RWPE1 (cell line): ENCODE measurements at regions not wholly inside any gene's neighbourhood (a gene's known extent, or its start where the extent isn't known, plus 50 kb on each side); places are given as distances from the start of the nearest gene placed in this dataset.

Experiments
- CTCF ChIA-PET: fragments of 350-600 bp; sonication (Branson Sonifier 250); formaldehyde crosslinking; extraction: SDS; loops from one replicate; lab custom pipeline; 2021; lab: Yijun Ruan, JAX
- POLR2A ChIA-PET: fragments of 400-600 bp; formaldehyde crosslinking; extraction: SDS; loops from one replicate; lab custom pipeline; 2020; ENCODE audit warnings: antibody characterized with exemption; ENCODE audit not compliant: low non-redundant PET; lab: Yijun Ruan, JAX
- DNase-seq: peaks from one replicate; pipeline ENCODE4 v3.0.0; 2012; ENCODE audit warnings: low spot score
- H3K27ac ChIP-seq: fragments of 450-650 bp; 2 replicates; pipeline ENCODE4 v1.5.1; 2017
- TF ChIP-seq, protein P1 (sequence below): fragments of 450-650 bp; conservative IDR thresholded peaks from 2 replicates; pipeline ENCODE4 v1.5.1; 2017; ENCODE audit warnings: low read depth, mild to moderate bottlenecking

DNA sequence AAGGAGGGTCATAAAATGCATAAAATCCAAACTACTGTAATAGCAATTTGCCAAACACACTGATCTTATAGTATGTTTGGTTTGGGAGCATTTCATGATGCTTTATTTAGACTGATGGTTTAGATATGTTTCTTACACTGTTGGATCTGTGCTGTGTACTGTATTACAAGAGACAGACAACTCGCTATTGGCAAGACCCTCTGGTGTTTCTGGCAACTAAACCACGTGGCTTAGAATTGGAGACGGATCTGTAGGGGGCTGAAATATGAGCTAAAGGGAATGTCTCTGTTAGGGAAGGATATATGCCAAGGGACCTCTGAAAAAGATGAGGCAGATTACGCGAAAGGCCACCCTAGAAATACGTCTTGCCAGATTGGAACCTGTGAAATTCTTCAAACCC is 208.7 kb downstream of the BARX2 start:
- ChIA-PET CTCF (no interaction called here), POLR2A (no interaction called here)
- DNase-seq, result no peak
- no peak overlapping the region for H3K27ac ChIP-seq
- TF ChIP-seq, protein P1, sequence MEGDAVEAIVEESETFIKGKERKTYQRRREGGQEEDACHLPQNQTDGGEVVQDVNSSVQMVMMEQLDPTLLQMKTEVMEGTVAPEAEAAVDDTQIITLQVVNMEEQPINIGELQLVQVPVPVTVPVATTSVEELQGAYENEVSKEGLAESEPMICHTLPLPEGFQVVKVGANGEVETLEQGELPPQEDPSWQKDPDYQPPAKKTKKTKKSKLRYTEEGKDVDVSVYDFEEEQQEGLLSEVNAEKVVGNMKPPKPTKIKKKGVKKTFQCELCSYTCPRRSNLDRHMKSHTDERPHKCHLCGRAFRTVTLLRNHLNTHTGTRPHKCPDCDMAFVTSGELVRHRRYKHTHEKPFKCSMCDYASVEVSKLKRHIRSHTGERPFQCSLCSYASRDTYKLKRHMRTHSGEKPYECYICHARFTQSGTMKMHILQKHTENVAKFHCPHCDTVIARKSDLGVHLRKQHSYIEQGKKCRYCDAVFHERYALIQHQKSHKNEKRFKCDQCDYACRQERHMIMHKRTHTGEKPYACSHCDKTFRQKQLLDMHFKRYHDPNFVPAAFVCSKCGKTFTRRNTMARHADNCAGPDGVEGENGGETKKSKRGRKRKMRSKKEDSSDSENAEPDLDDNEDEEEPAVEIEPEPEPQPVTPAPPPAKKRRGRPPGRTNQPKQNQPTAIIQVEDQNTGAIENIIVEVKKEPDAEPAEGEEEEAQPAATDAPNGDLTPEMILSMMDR, result no peak

DNA sequence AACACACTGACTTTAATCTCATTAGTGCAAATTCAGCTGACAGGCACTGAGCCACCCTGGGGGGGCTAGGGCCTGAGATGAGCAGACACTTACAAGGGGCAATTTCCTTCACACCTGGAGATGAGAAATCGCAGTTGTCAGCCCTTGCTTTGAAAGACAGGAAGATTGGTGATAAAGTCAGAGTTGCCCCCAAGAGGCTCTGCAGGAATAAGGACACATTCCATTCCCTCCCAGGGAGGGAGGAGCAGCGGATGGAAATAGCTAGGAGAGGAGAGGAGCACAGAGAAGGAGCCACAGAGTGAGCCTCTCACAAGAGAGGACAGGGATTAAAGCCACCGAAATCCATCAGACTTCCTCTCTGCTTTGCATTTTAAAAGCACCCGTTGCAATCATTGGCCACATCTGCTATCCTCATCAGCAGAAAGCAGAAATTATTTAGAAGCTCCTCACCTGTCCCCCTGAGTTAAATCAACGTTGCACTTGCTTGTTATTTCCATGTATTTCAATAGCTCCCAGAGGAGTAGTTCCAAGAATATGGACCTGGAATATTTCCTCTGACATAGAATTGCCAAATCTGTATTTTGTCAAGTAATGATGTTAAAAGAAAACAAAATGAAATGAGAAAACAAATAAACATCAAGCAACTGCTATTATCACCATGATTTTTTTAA is 213.7 kb downstream of the BARX2 start:
- ChIA-PET POLR2A (no interaction called here), CTCF (no interaction called here)
- H3K27ac ChIP-seq, result no peak overlapping the region
- TF ChIP-seq, protein P1, result no peak
- DNase-seq, result no peak

DNA sequence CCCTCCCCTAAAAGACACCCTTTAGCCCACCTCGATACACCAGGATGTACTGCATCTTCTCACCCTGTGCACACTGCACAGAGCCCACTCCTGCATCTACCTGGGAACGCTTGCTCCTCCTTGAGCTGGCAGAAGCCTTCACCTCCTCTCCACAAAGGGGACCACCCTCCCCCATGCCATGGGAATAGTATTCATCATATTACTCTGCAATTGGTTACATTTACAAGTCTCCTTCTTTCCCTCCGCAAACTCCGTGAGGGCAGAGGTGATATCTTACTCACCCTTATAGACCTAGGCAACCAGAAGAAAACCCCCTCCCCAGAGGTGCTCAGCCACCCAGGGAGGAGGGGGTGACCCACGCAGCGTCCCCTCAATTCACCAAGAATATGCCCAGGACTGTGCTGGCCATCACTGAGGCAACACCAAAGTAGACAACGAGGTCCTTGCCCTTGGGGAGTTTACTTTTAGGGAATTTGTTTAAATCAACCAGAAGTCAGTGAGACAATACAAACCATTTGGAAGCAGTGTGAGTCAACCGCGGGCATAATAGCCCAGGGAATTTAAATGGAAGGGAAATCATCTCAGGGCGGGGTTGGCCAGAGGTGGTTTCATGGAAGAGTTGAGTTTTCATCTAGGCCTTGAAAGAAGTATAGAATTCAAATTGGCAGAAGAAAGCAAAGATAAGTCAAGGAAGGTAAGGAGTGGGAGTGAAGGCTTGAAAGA is 214.5 kb downstream of the BARX2 start:
- H3K27ac ChIP-seq, result no peak overlapping the region
- TF ChIP-seq, protein P1, result no peak
- CTCF ChIA-PET, result interaction anchor here (0.5 kb wide), 1 partner anchor 66 kb away, joined by 5 read pairs; no protein-coding TSS in a partner anchor
- peak; percentile 28 for DNase-seq
- POLR2A ChIA-PET, result no interaction called here

DNA sequence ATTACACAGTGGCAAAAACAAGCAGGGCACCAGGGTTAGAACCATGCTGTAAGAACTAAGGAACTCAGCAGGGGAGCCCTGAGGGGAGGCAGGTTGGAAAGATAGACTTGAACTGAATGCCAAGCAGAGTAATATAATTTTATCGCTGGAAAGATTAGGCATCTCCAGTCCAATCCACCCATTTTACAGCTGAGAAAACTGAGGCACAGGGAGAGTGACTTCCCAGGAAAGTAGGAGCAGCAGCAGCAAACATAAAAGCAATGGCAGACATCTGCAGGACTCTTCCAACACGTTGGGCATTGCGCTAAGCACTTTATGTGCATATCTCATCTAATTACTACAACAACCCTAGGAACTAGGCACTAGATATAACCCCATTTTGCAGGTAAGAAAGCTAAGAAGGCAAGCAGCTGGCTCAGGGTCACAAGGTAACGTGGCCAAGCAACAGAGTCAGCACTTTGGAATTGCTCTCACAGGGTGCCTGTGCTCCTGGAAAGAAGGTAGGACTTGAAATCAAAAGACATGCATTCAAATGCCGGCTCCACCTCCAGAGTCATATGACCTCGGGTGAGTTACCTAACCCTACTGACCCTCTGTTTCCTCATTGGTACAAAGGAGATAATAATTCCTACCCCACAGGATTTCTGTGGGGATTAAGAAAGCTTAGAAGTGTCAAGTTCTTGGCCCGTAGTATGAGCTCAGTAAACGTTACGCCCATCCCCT is 215.3 kb downstream of the BARX2 start:
- ChIA-PET CTCF (no interaction called here), POLR2A (interaction anchor here (0.5 kb wide), 1 partner anchor 21 kb away, joined by 5 read pairs; no protein-coding TSS in a partner anchor)
- DNase-seq, result no peak
- H3K27ac ChIP-seq, result no peak overlapping the region
- TF ChIP-seq, protein P1, result no peak

DNA sequence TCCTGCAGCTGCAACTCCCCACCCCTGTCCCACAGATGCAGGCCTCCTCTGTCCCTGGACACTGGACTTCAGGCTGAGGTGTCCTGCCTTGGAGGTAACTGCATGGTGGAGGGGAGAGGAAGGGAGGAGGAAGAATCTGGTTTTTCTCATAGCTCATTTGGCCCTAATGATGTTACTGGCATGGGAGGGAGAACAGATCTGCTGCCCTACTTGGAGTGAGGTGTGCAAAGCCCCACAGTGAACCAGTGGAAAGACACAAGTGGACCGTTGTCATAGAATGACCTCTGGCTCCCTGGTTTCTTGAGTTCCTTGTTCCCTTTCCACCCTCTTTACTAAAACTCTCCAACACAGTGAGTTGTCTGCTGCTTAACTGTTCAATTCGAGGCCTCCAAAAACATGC is 215.9 kb downstream of the BARX2 start:
- ChIA-PET CTCF (no interaction called here), POLR2A (interaction anchor here (0.5 kb wide), 1 partner anchor 21 kb away, joined by 5 read pairs; no protein-coding TSS in a partner anchor)
- DNase-seq, result no peak
- TF ChIP-seq, protein P1, result no peak
- no peak overlapping the region for H3K27ac ChIP-seq

DNA sequence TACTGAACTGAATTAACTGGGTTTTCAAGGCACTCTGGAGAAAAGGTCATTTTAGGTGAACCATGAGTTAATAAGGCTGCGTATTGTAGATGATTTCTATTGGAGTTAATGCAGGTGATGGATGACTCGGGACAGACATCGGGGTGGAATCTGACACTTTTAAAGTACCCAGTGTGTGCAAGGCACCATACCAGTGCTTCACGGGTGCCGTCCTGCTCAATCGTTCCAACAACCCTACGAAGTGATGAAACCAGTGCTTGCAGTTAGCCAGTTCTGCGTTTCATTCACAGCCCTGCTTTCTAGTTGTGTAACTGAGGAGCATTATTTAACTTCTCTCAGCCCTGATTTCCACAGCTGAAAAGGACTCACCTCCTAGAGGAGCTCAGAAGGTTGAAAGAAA is 216.5 kb downstream of the BARX2 start:
- CTCF ChIA-PET, result no interaction called here
- no peak for DNase-seq
- no peak overlapping the region for H3K27ac ChIP-seq
- TF ChIP-seq, protein P1, result no peak
- POLR2A ChIA-PET, result no interaction called here
